ENCODE measurements at regions not wholly inside any gene's neighbourhood (a gene's known extent, or its start where the extent isn't known, plus 50 kb on each side); places are given as distances from the start of the nearest gene placed in this dataset.

DNA sequence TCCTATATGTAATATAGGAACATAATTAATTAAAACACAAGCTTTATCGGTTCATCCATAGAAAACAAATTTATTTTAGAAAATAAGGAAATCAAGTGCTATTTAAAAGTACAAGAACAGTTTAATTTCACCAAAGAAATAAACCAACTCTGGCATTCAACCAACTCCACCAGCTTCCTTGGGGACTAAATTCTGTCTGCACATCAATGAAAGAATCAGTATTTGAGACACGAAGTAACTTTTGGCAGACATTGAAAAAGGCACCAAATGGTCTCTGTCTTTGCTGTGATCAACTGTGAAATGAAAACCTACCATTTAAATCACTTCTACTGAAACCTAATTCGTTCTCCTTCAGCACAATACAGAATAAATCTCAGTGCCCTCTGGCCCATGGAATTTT is 719.7 kb upstream of the GRIA3 start:
- H3K27me3 ChIP-seq (replicated peaks in 1 of 2; ENCODE audit: control insufficient read depth in 2 of 2, insufficient read depth in 2 of 2, low read length in 1 of 2): no peaks in the 10 kb centered on the region
- SMC1A ChIA-PET (ENCODE audit: uncharacterized antibody, unreplicated experiment): no interaction called here
- H2AFZ ChIP-seq (ENCODE audit: control insufficient read depth, low read depth, low read length): no peak overlapping the region
- H3K4me3 ChIP-seq: no peak overlapping the region
- ATAC-seq: no peak
- no peak overlapping the region for H3K27ac ChIP-seq (ENCODE audit: control insufficient read depth, insufficient read depth)
- RAD21 ChIA-PET (ENCODE audit: unreplicated experiment): no interaction called here
- POLR2A ChIA-PET: no interaction called here
- intact Hi-C loops (cut with micrococcal nuclease; ENCODE audit: unreplicated experiment): no loop called here
- no peak overlapping the region for H3K9ac ChIP-seq (ENCODE audit: control insufficient read depth, insufficient read depth, low read length)
- no peaks in the 10 kb centered on the region for H3K9me3 ChIP-seq (replicated peaks; ENCODE audit: control insufficient read depth, insufficient read depth, low read length)
- no peak for FAIRE-seq
- TF ChIP-seq PAX8 (IDR thresholded peaks at IDR 0.05) (no peak), CEBPB (IDR thresholded peaks at IDR 0.05; ENCODE audit: borderline replicate concordance in 1 of 2, low read depth in 2 of 2, low read length in 2 of 2) (no peak), MEF2B (IDR thresholded peaks at IDR 0.05; ENCODE audit: partially characterized antibody, poor library complexity, severe bottlenecking) (no peak), ZNF24 (IDR thresholded peaks at IDR 0.05) (no peak), IKZF2 (IDR thresholded peaks at IDR 0.05) (no peak), SMC3 (IDR thresholded peaks at IDR 0.05; ENCODE audit: borderline replicate concordance, low read length) (no peak), FOXK2 (IDR thresholded peaks at IDR 0.05) (no peak), POU2F2 (IDR thresholded peaks at IDR 0.05; ENCODE audit: borderline replicate concordance, low read depth, low read length) (no peak), NFIC (IDR thresholded peaks at IDR 0.05; ENCODE audit: low read depth, low read length) (no peak), RBBP5 (conservative IDR thresholded peaks at IDR 0.05) (no peak), STAT1 (conservative IDR thresholded peaks at IDR 0.05) (no peak), TCF7 (IDR thresholded peaks at IDR 0.05; ENCODE audit: borderline replicate concordance) (no peak)
- TF ChIP-seq, protein P1, sequence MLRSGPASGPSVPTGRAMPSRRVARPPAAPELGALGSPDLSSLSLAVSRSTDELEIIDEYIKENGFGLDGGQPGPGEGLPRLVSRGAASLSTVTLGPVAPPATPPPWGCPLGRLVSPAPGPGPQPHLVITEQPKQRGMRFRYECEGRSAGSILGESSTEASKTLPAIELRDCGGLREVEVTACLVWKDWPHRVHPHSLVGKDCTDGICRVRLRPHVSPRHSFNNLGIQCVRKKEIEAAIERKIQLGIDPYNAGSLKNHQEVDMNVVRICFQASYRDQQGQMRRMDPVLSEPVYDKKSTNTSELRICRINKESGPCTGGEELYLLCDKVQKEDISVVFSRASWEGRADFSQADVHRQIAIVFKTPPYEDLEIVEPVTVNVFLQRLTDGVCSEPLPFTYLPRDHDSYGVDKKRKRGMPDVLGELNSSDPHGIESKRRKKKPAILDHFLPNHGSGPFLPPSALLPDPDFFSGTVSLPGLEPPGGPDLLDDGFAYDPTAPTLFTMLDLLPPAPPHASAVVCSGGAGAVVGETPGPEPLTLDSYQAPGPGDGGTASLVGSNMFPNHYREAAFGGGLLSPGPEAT (IDR thresholded peaks at IDR 0.05; ENCODE audit: low read depth): no peak
- TF ChIP-seq, protein P2, sequence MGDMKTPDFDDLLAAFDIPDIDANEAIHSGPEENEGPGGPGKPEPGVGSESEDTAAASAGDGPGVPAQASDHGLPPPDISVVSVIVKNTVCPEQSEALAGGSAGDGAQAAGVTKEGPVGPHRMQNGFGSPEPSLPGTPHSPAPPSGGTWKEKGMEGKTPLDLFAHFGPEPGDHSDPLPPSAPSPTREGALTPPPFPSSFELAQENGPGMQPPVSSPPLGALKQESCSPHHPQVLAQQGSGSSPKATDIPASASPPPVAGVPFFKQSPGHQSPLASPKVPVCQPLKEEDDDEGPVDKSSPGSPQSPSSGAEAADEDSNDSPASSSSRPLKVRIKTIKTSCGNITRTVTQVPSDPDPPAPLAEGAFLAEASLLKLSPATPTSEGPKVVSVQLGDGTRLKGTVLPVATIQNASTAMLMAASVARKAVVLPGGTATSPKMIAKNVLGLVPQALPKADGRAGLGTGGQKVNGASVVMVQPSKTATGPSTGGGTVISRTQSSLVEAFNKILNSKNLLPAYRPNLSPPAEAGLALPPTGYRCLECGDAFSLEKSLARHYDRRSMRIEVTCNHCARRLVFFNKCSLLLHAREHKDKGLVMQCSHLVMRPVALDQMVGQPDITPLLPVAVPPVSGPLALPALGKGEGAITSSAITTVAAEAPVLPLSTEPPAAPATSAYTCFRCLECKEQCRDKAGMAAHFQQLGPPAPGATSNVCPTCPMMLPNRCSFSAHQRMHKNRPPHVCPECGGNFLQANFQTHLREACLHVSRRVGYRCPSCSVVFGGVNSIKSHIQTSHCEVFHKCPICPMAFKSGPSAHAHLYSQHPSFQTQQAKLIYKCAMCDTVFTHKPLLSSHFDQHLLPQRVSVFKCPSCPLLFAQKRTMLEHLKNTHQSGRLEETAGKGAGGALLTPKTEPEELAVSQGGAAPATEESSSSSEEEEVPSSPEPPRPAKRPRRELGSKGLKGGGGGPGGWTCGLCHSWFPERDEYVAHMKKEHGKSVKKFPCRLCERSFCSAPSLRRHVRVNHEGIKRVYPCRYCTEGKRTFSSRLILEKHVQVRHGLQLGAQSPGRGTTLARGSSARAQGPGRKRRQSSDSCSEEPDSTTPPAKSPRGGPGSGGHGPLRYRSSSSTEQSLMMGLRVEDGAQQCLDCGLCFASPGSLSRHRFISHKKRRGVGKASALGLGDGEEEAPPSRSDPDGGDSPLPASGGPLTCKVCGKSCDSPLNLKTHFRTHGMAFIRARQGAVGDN (IDR thresholded peaks at IDR 0.05): no peak
- TF ChIP-seq, protein P3, sequence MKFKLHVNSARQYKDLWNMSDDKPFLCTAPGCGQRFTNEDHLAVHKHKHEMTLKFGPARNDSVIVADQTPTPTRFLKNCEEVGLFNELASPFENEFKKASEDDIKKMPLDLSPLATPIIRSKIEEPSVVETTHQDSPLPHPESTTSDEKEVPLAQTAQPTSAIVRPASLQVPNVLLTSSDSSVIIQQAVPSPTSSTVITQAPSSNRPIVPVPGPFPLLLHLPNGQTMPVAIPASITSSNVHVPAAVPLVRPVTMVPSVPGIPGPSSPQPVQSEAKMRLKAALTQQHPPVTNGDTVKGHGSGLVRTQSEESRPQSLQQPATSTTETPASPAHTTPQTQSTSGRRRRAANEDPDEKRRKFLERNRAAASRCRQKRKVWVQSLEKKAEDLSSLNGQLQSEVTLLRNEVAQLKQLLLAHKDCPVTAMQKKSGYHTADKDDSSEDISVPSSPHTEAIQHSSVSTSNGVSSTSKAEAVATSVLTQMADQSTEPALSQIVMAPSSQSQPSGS (IDR thresholded peaks at IDR 0.05; ENCODE audit: low read length): no peak
- TF ChIP-seq, protein P4, sequence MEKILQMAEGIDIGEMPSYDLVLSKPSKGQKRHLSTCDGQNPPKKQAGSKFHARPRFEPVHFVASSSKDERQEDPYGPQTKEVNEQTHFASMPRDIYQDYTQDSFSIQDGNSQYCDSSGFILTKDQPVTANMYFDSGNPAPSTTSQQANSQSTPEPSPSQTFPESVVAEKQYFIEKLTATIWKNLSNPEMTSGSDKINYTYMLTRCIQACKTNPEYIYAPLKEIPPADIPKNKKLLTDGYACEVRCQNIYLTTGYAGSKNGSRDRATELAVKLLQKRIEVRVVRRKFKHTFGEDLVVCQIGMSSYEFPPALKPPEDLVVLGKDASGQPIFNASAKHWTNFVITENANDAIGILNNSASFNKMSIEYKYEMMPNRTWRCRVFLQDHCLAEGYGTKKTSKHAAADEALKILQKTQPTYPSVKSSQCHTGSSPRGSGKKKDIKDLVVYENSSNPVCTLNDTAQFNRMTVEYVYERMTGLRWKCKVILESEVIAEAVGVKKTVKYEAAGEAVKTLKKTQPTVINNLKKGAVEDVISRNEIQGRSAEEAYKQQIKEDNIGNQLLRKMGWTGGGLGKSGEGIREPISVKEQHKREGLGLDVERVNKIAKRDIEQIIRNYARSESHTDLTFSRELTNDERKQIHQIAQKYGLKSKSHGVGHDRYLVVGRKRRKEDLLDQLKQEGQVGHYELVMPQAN (conservative IDR thresholded peaks at IDR 0.05): no peak
- CTCF ChIA-PET: no interaction called here
- H4K20me1 ChIP-seq (ENCODE audit: control insufficient read depth, insufficient read depth): no peaks in the 10 kb centered on the region
- in situ Hi-C loops (cut with MboI): no loop called here
- H3K4me1 ChIP-seq (ENCODE audit: control insufficient read depth, insufficient read depth, low read length): no peaks in the 10 kb centered on the region
- 23% methylated on average over 3 of the region's 3 CpGs for WGBS (ENCODE audit: insufficient coverage, insufficient replicate concordance, low lambda C conversion rate, missing lambda C conversion rate)
- H3K79me2 ChIP-seq (ENCODE audit: control insufficient read depth, insufficient read depth, low read length): no peaks in the 10 kb centered on the region
- no peaks in the 10 kb centered on the region for H3K36me3 ChIP-seq (ENCODE audit: control insufficient read depth in 2 of 2, insufficient read depth in 2 of 2, low read length in 1 of 2)
- BruUV-seq (replicated peaks): no TSS peak
- H3K4me2 ChIP-seq (ENCODE audit: control insufficient read depth, insufficient read depth): no peak overlapping the region
- DNase-seq (ENCODE audit: low read depth, low spot score): no peak

Data from GM12878 (cell line).